ENCODE measurements at regions not wholly inside any gene's neighbourhood (a gene's known extent, or its start where the extent isn't known, plus 50 kb on each side); places are given as distances from the start of the nearest gene placed in this dataset.

DNA sequence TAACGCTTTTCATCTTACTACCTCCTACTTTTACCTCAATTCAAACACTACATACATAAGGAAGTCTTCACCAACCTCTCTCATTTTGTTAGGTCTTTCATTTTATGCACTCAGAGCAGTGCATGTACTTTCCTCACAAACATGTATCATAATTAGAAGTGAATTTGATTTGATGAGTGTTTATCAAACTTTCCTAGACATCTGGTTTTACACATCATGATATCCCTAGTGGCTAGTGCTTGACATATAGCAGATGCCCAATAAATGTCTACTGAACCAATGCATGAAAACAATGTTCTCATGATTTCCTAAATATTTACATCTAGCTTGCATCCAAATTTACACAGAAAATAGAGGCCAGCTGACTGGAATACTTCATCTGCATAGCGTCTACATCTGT is 323.4 kb upstream of the KIF2B start:
- TF ChIP-seq, protein P1, sequence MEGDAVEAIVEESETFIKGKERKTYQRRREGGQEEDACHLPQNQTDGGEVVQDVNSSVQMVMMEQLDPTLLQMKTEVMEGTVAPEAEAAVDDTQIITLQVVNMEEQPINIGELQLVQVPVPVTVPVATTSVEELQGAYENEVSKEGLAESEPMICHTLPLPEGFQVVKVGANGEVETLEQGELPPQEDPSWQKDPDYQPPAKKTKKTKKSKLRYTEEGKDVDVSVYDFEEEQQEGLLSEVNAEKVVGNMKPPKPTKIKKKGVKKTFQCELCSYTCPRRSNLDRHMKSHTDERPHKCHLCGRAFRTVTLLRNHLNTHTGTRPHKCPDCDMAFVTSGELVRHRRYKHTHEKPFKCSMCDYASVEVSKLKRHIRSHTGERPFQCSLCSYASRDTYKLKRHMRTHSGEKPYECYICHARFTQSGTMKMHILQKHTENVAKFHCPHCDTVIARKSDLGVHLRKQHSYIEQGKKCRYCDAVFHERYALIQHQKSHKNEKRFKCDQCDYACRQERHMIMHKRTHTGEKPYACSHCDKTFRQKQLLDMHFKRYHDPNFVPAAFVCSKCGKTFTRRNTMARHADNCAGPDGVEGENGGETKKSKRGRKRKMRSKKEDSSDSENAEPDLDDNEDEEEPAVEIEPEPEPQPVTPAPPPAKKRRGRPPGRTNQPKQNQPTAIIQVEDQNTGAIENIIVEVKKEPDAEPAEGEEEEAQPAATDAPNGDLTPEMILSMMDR (IDR thresholded peaks at IDR 0.05; ENCODE audit: extremely low read depth in 1 of 2, insufficient read depth in 1 of 2, low read depth in 1 of 2, low read length in 2 of 2): no peak
- TF ChIP-seq, protein P2, sequence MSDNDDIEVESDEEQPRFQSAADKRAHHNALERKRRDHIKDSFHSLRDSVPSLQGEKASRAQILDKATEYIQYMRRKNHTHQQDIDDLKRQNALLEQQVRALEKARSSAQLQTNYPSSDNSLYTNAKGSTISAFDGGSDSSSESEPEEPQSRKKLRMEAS (IDR thresholded peaks at IDR 0.05; ENCODE audit: insufficient read depth, insufficient read length): no peak
- no peak for TF ChIP-seq POLR2A (IDR thresholded peaks at IDR 0.05; ENCODE audit: low read depth, low read length)
- no peak for TF ChIP-seq EZH2 (IDR thresholded peaks at IDR 0.05; ENCODE audit: borderline replicate concordance, low read depth, low read length, severe bottlenecking)
- no peak for TF ChIP-seq POLR2AphosphoS5 (IDR thresholded peaks at IDR 0.05; ENCODE audit: insufficient read depth, low read depth, low read length)
- TF ChIP-seq MYC (IDR thresholded peaks at IDR 0.05; ENCODE audit: low read depth, low read length): no peak
